Kidney epithelial cell (primary cell): ENCODE measurements at regions not wholly inside any gene's neighbourhood (a gene's known extent, or its start where the extent isn't known, plus 50 kb on each side); places are given as distances from the start of the nearest gene placed in this dataset.
"Not testable (repeated sequence)": the region's sequence is repeated elsewhere in the genome, so short reads cannot be mapped to it uniquely, and the experiment has no call there.

Source experiments
- DNase-seq: peaks from one replicate; pipeline ENCODE4 v3.0.0-alpha.2; 2010; ENCODE audit warnings: low read depth
- H3K27me3 ChIP-seq: 2 replicates; pipeline ENCODE4 v1.6.0; 2011; ENCODE audit warnings: low read length; ENCODE audit not compliant: control insufficient read depth, insufficient read depth
- H3K36me3 ChIP-seq: 2 replicates; pipeline ENCODE4 v1.5.1; 2011; ENCODE audit warnings: low read length; ENCODE audit not compliant: control insufficient read depth, insufficient read depth
- H3K4me3 ChIP-seq: 2 replicates; pipeline ENCODE4 v1.5.1; 2011; ENCODE audit warnings: low read depth, mild to moderate bottlenecking, control low read depth, low read length
- CTCF ChIP-seq: IDR thresholded peaks from 2 replicates; pipeline ENCODE4 v1.5.1; 2011; ENCODE audit warnings: mild to moderate bottlenecking, moderate library complexity, low read length, control low read depth, inconsistent platforms; ENCODE audit not compliant: insufficient read depth, poor library complexity, severe bottlenecking

DNA sequence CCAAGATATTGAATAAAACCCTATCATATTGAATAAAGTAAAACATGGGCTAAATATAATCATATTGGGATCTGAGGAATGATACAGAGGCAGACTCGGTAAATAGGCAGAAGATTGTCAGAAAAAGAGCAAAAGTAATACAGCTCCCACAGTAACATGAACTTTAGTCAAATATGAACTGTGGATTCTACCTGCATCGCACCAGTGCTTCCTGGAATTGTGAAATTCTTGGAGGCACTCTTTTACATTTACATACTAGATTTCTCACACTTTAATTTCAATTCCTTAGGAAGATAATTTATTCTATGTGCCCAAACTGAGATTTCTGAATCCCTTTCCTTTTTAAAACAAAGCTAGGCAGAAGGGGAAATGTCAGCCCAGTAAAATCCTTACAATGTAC, 325.1 kb upstream of the SLC39A10 start:
- no peaks in the 10 kb centered on the region for H3K27me3 ChIP-seq
- DNase-seq = no peak
- no peak for TF ChIP-seq CTCF
- no peak overlapping the region for H3K4me3 ChIP-seq
- H3K36me3 ChIP-seq = no peaks in the 10 kb centered on the region

DNA sequence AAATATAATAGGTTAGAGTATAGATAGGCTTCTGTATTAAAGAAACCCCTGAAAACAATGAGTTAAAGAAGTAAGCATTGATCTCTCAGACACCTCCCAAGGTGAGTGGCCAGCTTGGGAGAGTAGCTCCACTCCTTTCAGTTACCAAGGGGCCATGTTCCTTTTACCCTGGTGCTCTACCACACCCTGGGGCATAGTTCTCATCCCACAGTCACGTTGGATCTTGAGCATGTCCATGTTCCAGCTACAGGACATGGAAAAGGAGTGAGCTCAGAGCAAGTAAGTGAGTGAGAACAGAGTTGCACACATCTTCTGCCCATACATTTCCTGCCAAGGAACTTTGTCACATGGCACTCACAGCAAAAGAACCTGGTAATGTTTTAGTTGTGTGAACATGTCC, 325.9 kb upstream of the SLC39A10 start:
- DNase-seq = no peak
- no peak overlapping the region for H3K4me3 ChIP-seq
- no peaks in the 10 kb centered on the region for H3K27me3 ChIP-seq
- H3K36me3 ChIP-seq = no peaks in the 10 kb centered on the region
- TF ChIP-seq CTCF = no peak

DNA sequence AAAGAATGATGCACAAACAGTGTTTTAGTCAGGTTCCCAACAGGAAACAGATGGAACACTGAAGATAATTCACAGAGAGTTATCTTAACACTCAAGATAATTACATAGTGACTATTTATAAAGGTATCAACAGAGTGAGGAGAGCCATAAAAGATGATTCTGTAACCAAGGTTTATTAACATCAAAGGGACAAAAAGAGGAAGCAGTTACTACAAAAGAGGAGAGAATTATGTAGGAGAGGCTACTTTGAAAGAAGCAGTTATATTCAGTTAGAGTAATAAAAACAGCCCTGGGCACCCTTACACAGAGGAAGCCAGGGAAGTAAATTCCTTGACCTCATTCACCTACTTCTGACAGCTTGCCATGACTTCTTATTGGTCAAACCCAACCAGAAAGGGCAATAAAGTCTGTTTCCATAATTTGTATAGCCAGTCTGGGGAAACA, 326.5 kb upstream of the SLC39A10 start:
- Histone ChIP-seq H3K27me3 (no peaks in the 10 kb centered on the region), H3K36me3 (no peaks in the 10 kb centered on the region), H3K4me3 (no peak overlapping the region)
- TF ChIP-seq CTCF = no peak
- no peak for DNase-seq

DNA sequence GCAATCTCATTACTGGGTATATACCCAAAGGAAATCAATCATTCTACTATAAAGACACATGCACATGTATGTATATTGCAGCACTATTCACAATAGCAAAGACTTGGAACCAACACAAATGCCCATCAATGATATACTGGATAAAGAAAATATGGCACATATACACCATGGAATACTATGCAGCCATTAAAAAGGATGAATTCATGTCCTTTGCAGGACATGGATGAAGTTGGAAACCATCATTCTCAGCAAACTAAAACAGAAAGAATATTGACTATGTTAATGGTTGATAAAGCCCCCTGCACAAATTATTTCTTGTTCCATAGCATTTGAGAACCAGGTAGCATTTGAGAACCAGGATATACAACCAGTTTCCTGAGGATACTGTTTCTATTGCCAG, 327.2 kb upstream of the SLC39A10 start:
- DNase-seq, H3K36me3 ChIP-seq, H3K4me3 ChIP-seq, H3K27me3 ChIP-seq: not testable (repeated sequence)

DNA sequence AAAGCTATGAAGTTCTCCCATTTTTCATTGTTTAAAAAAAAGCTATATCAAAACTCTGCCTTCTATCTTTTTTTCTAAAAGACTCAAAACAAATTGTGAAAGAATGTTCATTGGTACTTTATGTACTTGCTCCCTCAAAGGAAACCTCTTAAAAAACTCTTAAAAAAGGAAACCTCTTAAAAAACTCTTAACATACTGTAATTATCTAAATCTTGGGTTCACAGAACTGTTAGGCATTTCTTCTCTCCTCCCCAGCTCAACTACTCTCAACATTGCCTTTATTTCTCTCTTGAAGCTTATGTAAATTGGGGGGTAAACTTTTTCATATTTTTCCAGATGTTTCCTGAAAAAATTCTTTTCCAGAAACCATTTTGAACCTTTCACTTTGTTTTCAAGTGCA, 330.5 kb upstream of the SLC39A10 start:
- Histone ChIP-seq H3K27me3 (no peaks in the 10 kb centered on the region), H3K4me3 (no peak overlapping the region), H3K36me3 (no peaks in the 10 kb centered on the region)
- no peak for TF ChIP-seq CTCF
- DNase-seq = no peak

DNA sequence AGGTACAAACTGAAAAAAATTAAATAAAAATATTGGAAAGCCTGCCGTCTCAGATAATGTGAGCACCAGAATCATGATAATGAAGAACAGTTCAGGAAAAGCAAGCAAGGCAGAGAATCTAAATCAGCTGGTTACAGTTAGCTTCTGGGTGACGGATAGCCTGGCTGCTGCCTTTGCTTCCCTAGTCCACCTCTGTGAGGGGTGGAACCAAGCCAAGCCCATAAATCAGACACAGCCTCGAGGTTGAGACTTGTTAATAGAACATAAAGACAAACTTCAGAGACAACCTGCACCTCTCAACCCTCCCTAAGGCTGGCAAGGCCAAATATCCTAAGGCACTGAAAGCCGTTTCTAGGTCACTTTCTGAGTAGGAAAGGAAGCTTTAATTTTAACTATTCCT, 334.7 kb upstream of the SLC39A10 start:
- DNase-seq = no peak

More for the DNA sequence above, 334.7 kb upstream of the SLC39A10 start:
- TF ChIP-seq CTCF = no peak
- Histone ChIP-seq H3K36me3 (no peaks in the 10 kb centered on the region), H3K27me3 (no peaks in the 10 kb centered on the region), H3K4me3 (no peak overlapping the region)
